Lower leg skin (tissue), 3 donors: ENCODE measurements at regions not wholly inside any gene's neighbourhood (a gene's known extent, or its start where the extent isn't known, plus 50 kb on each side); places are given as distances from the start of the nearest gene placed in this dataset.

Source experiments
- POLR2A ChIP-seq, 2 donors: fragments of 450-650 bp; IDR thresholded peaks; one replicate each; pipeline ENCODE4 v1.6.1; 2016 to 2017; ENCODE audit warnings: antibody characterized with exemption in 2 of 2, mild to moderate bottlenecking in 1 of 2, moderate library complexity in 1 of 2
- TF ChIP-seq, protein P1 (sequence below), 3 donors: fragments of 450-650 bp; IDR thresholded peaks; one replicate each; pipeline ENCODE4 v1.5.1; 2016; ENCODE audit warnings: antibody characterized with exemption in 3 of 3, mild to moderate bottlenecking in 3 of 3, moderate library complexity in 2 of 3

- TF ChIP-seq POLR2A (IDR thresholded peaks at IDR 0.05): no peak
- TF ChIP-seq, protein P1, sequence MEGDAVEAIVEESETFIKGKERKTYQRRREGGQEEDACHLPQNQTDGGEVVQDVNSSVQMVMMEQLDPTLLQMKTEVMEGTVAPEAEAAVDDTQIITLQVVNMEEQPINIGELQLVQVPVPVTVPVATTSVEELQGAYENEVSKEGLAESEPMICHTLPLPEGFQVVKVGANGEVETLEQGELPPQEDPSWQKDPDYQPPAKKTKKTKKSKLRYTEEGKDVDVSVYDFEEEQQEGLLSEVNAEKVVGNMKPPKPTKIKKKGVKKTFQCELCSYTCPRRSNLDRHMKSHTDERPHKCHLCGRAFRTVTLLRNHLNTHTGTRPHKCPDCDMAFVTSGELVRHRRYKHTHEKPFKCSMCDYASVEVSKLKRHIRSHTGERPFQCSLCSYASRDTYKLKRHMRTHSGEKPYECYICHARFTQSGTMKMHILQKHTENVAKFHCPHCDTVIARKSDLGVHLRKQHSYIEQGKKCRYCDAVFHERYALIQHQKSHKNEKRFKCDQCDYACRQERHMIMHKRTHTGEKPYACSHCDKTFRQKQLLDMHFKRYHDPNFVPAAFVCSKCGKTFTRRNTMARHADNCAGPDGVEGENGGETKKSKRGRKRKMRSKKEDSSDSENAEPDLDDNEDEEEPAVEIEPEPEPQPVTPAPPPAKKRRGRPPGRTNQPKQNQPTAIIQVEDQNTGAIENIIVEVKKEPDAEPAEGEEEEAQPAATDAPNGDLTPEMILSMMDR (IDR thresholded peaks at IDR 0.05): no peak
Measured at GRCh38 chrX:9191392-9191791, 157.5 kb upstream of the FAM9B start.
